GM13977 (cell line): ENCODE measurements at regions not wholly inside any gene's neighbourhood (a gene's known extent, or its start where the extent isn't known, plus 50 kb on each side); places are given as distances from the start of the nearest gene placed in this dataset.

Source experiments
- DNase-seq: peaks from one replicate; pipeline ENCODE4 v3.0.0; 2012; ENCODE audit warnings: low spot score
- in situ Hi-C: fragments of 300-500 bp; cut with MboI; formaldehyde crosslinking; loops from one replicate; pipeline ENCODE4 v1.12.0; 2022; ENCODE audit warnings: low sequenced_read_pairs, low pct_unique_long_range_greater_than_20kb, mixed read lengths, inconsistent platforms; ENCODE audit not compliant: unreplicated experiment
- TF ChIP-seq, protein P1 (sequence below): IDR thresholded peaks from 2 replicates; pipeline ENCODE4 v1.5.1; 2012; ENCODE audit warnings: mild to moderate bottlenecking, control low read depth; ENCODE audit not compliant: insufficient read depth; ENCODE audit errors: extremely low read depth, missing control alignments

DNA sequence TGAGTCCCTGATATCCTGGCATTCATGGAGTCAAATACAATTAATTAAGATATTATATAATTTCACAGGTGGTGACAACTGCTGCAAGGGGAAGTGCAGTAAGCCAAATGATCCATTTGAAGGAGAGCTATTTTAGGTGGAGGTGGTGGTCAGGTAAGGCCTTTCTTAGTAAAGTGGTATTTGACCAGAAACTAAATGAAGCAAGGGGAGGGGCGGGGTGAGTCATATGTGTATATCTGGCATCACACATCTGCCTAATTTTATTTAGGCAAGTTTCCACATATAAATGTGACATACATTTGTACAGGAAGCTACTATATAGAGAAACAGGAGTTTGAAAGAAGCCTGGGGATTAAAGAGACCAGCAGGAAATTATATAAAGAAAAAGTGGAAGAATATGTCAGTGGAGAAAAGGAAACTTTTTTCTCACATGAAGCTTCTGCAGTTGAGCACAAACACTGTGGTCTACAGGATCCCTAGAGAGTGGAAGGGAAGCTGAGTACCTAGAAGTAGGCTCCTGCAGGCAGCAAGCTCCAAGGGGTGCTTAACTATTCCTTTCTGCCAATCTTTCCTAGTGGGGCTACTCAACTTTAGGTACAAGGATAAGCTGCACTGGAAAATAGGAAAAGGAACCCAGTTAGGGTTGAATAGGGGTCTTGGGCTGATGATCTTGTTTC is 99.6 kb downstream of the OGFRL1 start:
- in situ Hi-C loops: loop anchor here (10.0 to 25.0 kb wide), 2 partner anchors 117 to 699 kb away; no protein-coding TSS in a partner anchor
- TF ChIP-seq, protein P1, sequence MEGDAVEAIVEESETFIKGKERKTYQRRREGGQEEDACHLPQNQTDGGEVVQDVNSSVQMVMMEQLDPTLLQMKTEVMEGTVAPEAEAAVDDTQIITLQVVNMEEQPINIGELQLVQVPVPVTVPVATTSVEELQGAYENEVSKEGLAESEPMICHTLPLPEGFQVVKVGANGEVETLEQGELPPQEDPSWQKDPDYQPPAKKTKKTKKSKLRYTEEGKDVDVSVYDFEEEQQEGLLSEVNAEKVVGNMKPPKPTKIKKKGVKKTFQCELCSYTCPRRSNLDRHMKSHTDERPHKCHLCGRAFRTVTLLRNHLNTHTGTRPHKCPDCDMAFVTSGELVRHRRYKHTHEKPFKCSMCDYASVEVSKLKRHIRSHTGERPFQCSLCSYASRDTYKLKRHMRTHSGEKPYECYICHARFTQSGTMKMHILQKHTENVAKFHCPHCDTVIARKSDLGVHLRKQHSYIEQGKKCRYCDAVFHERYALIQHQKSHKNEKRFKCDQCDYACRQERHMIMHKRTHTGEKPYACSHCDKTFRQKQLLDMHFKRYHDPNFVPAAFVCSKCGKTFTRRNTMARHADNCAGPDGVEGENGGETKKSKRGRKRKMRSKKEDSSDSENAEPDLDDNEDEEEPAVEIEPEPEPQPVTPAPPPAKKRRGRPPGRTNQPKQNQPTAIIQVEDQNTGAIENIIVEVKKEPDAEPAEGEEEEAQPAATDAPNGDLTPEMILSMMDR: no peak
- DNase-seq: no peak

DNA sequence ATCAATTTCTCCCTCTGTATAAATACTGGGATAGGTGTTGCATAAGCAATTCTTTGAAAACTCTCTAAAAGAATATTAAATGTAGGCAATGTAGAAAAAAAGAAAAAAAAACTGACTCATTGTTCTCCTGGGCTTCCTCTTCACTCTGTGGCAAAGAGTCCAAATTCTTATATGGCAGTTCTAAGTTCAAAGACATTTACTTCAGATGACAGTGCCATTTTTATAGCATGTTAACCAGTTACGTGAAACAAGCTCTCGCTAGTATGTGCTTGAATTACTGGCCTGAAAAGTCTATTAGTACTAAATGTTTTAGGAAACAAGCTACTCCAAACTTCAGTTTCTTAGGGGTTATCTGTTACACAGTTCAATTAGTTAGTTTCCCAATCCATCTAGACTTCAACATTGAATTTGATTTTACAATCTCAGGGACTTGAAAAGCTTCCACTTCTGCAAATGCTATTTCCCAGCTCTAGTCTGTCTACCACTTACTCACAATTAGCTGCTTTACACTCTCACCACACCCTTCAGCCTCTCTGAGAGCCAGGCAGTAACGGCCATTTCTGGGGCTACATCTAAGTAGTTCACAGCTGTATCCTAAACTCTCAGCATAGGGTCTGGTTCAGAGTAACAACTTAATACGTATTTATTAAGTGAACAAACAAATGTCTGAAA is 100.4 kb downstream of the OGFRL1 start:
- TF ChIP-seq, protein P1: no peak
- in situ Hi-C loops: loop anchor here (10.0 to 25.0 kb wide), 2 partner anchors 116 to 698 kb away; no protein-coding TSS in a partner anchor
- no peak for DNase-seq

GRCh38 chr6:71391126-71391525 is 102.5 kb downstream of the OGFRL1 start:
- DNase-seq: no peak
- TF ChIP-seq, protein P1: no peak
- in situ Hi-C loops: loop anchor here (25.0 kb wide), 1 partner anchor 696 kb away; no protein-coding TSS in a partner anchor

- TF ChIP-seq, protein P1: no peak
- DNase-seq: no peak
- in situ Hi-C loops: loop anchor here (25.0 kb wide), 1 partner anchor 695 kb away; no protein-coding TSS in a partner anchor
Observed at GRCh38 chr6:71392276-71392675, 103.7 kb downstream of the OGFRL1 start.

DNA sequence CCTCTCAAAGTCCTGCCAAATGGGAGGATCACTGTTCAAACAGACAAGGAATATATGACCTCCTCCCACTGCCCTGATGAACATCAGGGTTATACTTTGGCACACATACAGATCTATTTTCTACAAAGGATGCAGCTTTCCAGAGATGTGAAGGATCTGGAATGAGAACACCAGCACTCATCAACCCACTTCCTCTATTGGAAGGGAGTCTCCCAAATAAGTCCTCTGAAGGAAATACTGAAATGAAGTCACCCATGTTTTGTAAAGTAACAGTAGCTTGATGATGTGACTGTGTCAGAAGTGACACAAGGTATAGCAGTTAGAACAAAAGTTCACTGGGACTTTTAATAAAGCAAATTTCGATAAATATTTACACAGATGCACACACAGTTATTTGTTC is 104.9 kb downstream of the OGFRL1 start:
- no peak for DNase-seq
- in situ Hi-C loops: loop anchor here (25.0 kb wide), 1 partner anchor 694 kb away; no protein-coding TSS in a partner anchor
- TF ChIP-seq, protein P1: no peak

DNA sequence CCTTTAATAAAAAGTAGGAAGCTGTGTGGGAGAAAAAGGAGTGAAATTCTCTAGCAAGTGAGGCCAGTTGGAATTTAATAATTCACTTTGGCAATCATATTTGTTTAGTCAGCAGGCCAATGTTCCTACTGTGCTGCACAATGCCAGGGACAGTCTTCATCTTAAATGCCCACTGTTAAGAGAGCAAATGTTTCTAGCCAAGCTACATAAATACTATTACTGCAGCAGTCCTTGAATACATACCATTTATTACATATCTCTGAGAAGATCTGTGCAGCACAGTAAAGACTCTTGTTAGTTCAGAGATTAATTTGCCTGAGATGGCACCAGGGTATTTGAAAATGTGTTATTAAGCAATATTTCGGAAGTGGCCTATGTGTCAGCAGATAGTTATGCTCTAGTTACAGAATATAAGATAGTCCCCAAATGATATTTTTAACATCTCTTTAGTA is 105.4 kb downstream of the OGFRL1 start:
- in situ Hi-C loops: loop anchor here (25.0 kb wide), 1 partner anchor 693 kb away; no protein-coding TSS in a partner anchor
- TF ChIP-seq, protein P1: no peak
- no peak for DNase-seq
